ENCODE measurements at regions not wholly inside any gene's neighbourhood (a gene's known extent, or its start where the extent isn't known, plus 50 kb on each side); places are given as distances from the start of the nearest gene placed in this dataset.

DNA sequence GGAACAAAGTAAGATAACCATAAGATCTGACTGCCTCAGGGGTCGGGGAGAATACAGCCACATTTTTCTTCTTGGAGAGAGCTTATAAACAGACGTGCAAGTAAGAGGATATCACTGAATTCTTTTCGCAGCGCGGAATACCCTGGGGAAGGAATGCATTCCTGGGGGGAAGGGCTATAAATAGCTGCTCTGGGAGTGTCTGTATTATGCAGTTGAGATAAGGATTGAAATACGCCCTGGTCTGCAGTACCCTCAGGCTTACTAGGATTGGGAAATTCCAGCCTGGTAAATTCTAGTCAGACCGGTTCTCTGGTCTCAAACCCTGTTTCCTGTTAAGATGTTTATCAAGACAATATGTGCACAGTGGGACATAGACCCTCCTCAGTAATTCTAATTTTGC lies 1491.7 kb upstream of the RAG2 start:
- no peak overlapping the region for H3K4me3 ChIP-seq
- no peaks in the 10 kb centered on the region for H3K27me3 ChIP-seq (replicated peaks; ENCODE audit: insufficient read depth)
- TF ChIP-seq, protein P1, sequence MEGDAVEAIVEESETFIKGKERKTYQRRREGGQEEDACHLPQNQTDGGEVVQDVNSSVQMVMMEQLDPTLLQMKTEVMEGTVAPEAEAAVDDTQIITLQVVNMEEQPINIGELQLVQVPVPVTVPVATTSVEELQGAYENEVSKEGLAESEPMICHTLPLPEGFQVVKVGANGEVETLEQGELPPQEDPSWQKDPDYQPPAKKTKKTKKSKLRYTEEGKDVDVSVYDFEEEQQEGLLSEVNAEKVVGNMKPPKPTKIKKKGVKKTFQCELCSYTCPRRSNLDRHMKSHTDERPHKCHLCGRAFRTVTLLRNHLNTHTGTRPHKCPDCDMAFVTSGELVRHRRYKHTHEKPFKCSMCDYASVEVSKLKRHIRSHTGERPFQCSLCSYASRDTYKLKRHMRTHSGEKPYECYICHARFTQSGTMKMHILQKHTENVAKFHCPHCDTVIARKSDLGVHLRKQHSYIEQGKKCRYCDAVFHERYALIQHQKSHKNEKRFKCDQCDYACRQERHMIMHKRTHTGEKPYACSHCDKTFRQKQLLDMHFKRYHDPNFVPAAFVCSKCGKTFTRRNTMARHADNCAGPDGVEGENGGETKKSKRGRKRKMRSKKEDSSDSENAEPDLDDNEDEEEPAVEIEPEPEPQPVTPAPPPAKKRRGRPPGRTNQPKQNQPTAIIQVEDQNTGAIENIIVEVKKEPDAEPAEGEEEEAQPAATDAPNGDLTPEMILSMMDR (IDR thresholded peaks at IDR 0.05), result no peak
- TF ChIP-seq POLR2A (IDR thresholded peaks at IDR 0.05) (no peak), POLR2AphosphoS5 (IDR thresholded peaks at IDR 0.05) (no peak)
- no peaks in the 10 kb centered on the region for H3K9me3 ChIP-seq
- DNase-seq (ENCODE audit: low spot score), result no peak
- intact Hi-C loops (cut with DNase I), result no loop called here
- no peaks in the 10 kb centered on the region for H3K4me1 ChIP-seq (replicated peaks)
- no peak overlapping the region for H3K27ac ChIP-seq
- 44% methylated on average over 7 of the region's 7 CpGs for WGBS
- no peaks in the 10 kb centered on the region for H3K36me3 ChIP-seq

DNA sequence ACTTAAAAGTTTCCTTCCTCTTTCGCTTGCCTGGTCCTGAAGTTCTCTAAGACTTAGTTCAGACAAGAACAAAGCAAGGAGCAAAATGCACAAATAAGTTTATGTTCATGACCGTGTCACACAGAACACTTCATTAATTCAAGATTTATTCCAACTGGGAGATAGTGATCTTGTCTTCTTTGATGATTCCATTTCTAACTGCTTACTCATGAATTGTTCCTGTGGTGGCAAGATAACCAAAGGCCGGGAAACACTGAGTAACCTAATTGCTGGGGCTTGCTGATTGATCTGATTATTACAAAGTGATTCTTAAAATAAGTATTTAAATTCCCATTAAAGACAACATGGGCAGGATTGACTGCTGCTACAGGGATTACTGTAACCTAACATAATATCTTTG lies 1462.9 kb upstream of the RAG2 start:
- TF ChIP-seq POLR2A (IDR thresholded peaks at IDR 0.05), result no peak
- TF ChIP-seq, protein P1 (IDR thresholded peaks at IDR 0.05), result no peak
- no peak for TF ChIP-seq POLR2AphosphoS5 (IDR thresholded peaks at IDR 0.05)
- Histone ChIP-seq H3K4me3 (no peak overlapping the region), H3K36me3 (no peaks in the 10 kb centered on the region), H3K27me3 (replicated peaks; ENCODE audit: insufficient read depth) (no peaks in the 10 kb centered on the region), H3K4me1 (replicated peaks) (no peaks in the 10 kb centered on the region), H3K27ac (no peak overlapping the region), H3K9me3 (no peaks in the 10 kb centered on the region)
- WGBS, result 32% methylated on average over 3 of the region's 3 CpGs
- DNase-seq (ENCODE audit: low spot score), result no peak
- intact Hi-C loops (cut with DNase I), result no loop called here

- Histone ChIP-seq H3K36me3 (no peaks in the 10 kb centered on the region), H3K4me1 (replicated peaks) (no peaks in the 10 kb centered on the region), H3K9me3 (no peaks in the 10 kb centered on the region), H3K27me3 (replicated peaks; ENCODE audit: insufficient read depth) (no peaks in the 10 kb centered on the region), H3K4me3 (no peak overlapping the region), H3K27ac (no peak overlapping the region)
- DNase-seq (ENCODE audit: low spot score), result no peak
- TF ChIP-seq POLR2A (IDR thresholded peaks at IDR 0.05) (no peak), POLR2AphosphoS5 (IDR thresholded peaks at IDR 0.05) (no peak)
- TF ChIP-seq, protein P1 (IDR thresholded peaks at IDR 0.05), result no peak
- WGBS, result 70% methylated on average over 3 of the region's 3 CpGs
- intact Hi-C loops (cut with DNase I), result no loop called here
These were observed 1462.1 kb upstream of the RAG2 start for GRCh38 chr11:38060136-38060535.

DNA sequence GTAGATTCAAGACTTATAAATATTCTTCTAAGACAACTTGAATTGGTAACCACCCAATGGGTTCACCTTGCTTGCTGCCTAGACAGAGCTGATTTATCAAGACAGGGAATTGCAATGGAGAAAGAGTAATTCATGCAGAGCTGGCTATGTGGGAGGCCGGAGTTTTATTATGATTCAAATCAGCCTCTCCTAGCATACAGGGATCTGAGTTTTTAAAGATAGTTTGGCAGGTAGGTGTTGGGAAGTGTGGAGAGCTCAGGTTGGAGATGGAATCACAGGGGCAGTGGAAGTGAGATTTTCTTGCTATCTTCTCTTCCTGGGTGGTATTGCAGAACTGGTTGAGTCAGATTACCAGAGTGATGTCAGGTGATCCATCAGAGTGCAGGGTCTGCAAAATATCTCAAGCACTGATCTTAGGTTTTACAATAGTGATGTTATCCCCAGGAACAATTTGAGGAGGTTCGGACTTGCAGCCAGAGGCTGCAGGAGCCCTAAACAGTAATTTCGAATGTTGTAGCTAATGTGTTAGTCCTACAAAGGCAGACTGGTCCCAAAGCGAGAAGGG lies 1448.6 kb upstream of the RAG2 start:
- 57% methylated on average over 4 of the region's 4 CpGs for WGBS
- Histone ChIP-seq H3K4me1 (replicated peaks) (no peaks in the 10 kb centered on the region), H3K27ac (no peak overlapping the region), H3K27me3 (replicated peaks; ENCODE audit: insufficient read depth) (no peaks in the 10 kb centered on the region), H3K36me3 (no peaks in the 10 kb centered on the region), H3K9me3 (no peaks in the 10 kb centered on the region), H3K4me3 (no peak overlapping the region)
- intact Hi-C loops (cut with DNase I), result no loop called here
- DNase-seq (ENCODE audit: low spot score), result no peak
- TF ChIP-seq POLR2A (IDR thresholded peaks at IDR 0.05) (no peak), POLR2AphosphoS5 (IDR thresholded peaks at IDR 0.05) (no peak)
- TF ChIP-seq, protein P1 (IDR thresholded peaks at IDR 0.05), result no peak

- DNase-seq (ENCODE audit: low spot score), result no peak
These were observed 1445.0 kb upstream of the RAG2 start for GRCh38 chr11:38043060-38043459.

More at GRCh38 chr11:38043060-38043459, 1445.0 kb upstream of the RAG2 start:
- Histone ChIP-seq H3K9me3 (no peaks in the 10 kb centered on the region), H3K4me3 (no peak overlapping the region), H3K27me3 (replicated peaks; ENCODE audit: insufficient read depth) (no peaks in the 10 kb centered on the region), H3K4me1 (replicated peaks) (no peaks in the 10 kb centered on the region), H3K36me3 (no peaks in the 10 kb centered on the region), H3K27ac (no peak overlapping the region)
- WGBS, result 74% methylated on average over 3 of the region's 3 CpGs
- TF ChIP-seq, protein P1 (IDR thresholded peaks at IDR 0.05), result no peak
- TF ChIP-seq POLR2A (IDR thresholded peaks at IDR 0.05), result no peak
- TF ChIP-seq POLR2AphosphoS5 (IDR thresholded peaks at IDR 0.05), result no peak
- intact Hi-C loops (cut with DNase I), result no loop called here
